NCI-H748 (cell line): ENCODE measurements at regions not wholly inside any gene's neighbourhood (a gene's known extent, or its start where the extent isn't known, plus 50 kb on each side); places are given as distances from the start of the nearest gene placed in this dataset.

Experiments used
- DNase-seq: peaks from one replicate; lab custom pipeline; 2025; ENCODE audit not compliant: unreplicated experiment; lab: John Stamatoyannopoulos, UW

GRCh38 chr14:65348137-65348536 lies 64.4 kb upstream of the FUT8 start:
- DNase-seq: no peak

GRCh38 chr14:65349100-65349499 lies 63.4 kb upstream of the FUT8 start:
- DNase-seq: no peak

GRCh38 chr14:65351493-65352194 lies 60.9 kb upstream of the FUT8 start:
- no peak for DNase-seq

- DNase-seq: no peak
Observed at GRCh38 chr14:65352964-65353530, 59.5 kb upstream of the FUT8 start.

- no peak for DNase-seq
Observed at GRCh38 chr14:65354131-65354530, 58.4 kb upstream of the FUT8 start.

GRCh38 chr14:65354715-65355114 lies 57.8 kb upstream of the FUT8 start:
- no peak for DNase-seq

- DNase-seq: no peak
Observed at GRCh38 chr14:65356327-65356836, 56.1 kb upstream of the FUT8 start.

GRCh38 chr14:65357113-65357512 lies 55.4 kb upstream of the FUT8 start:
- no peak for DNase-seq

- DNase-seq: no peak
Observed at GRCh38 chr14:65357689-65358088, 54.8 kb upstream of the FUT8 start.

- no peak for DNase-seq
Observed at GRCh38 chr14:65359503-65359902, 53.0 kb upstream of the FUT8 start.

- DNase-seq: peak; percentile 27
Observed at GRCh38 chr14:65360144-65360784, 52.3 kb upstream of the FUT8 start.

GRCh38 chr14:65361920-65362319 lies 50.6 kb upstream of the FUT8 start:
- no peak for DNase-seq
